Esophagus (tissue), 2 donors: ENCODE measurements at regions not wholly inside any gene's neighbourhood (a gene's known extent, or its start where the extent isn't known, plus 50 kb on each side); places are given as distances from the start of the nearest gene placed in this dataset.

Experiments used
- H3K27ac ChIP-seq, 2 donors: one replicate each; pipeline ENCODE4 v1.5.1; 2013; ENCODE audit warnings: low read depth in 2 of 2, mild to moderate bottlenecking in 2 of 2, inconsistent platforms in 1 of 2, low read length in 1 of 2, moderate library complexity in 1 of 2
- H3K27me3 ChIP-seq, 2 donors: one replicate each; pipeline ENCODE4 v1.6.1; 2013; ENCODE audit warnings: low read length in 2 of 2, control low read depth in 1 of 2, mild to moderate bottlenecking in 1 of 2; ENCODE audit not compliant: insufficient read depth in 2 of 2, control insufficient read depth in 1 of 2
- H3K36me3 ChIP-seq, 2 donors: one replicate each; pipeline ENCODE4 v1.6.1; 2013; ENCODE audit warnings: low read length in 1 of 2; ENCODE audit not compliant: control insufficient read depth in 2 of 2, insufficient read depth in 2 of 2
- H3K4me1 ChIP-seq, 2 donors: one replicate each; pipeline ENCODE4 v1.6.1; 2013; ENCODE audit warnings: low read length in 1 of 2; ENCODE audit not compliant: control insufficient read depth in 2 of 2, insufficient read depth in 2 of 2
- H3K4me3 ChIP-seq, 2 donors: one replicate each; pipeline ENCODE4 v1.5.1; 2013; ENCODE audit warnings: low read length in 2 of 2, mild to moderate bottlenecking in 2 of 2, low read depth in 1 of 2, moderate library complexity in 1 of 2
- H3K9me3 ChIP-seq, 2 donors: one replicate each; pipeline ENCODE4 v1.6.1; 2013; ENCODE audit warnings: mild to moderate bottlenecking in 2 of 2, low read depth in 1 of 2, low read length in 1 of 2, moderate library complexity in 1 of 2; ENCODE audit not compliant: control insufficient read depth in 2 of 2, insufficient read depth in 1 of 2
- WGBS, 2 donors: extraction: QIAGEN DNeasy Blood & Tissue Kit; methylation state at CpG; one replicate each; pipeline ENCODE4 v1.1.7; 2013; 5-methylcytosine and 5-hydroxymethylcytosine counted together
- donor health status: healthy with polysubstance abuse.
- donor health status: Bipolar disorder and iron deficiency.

DNA sequence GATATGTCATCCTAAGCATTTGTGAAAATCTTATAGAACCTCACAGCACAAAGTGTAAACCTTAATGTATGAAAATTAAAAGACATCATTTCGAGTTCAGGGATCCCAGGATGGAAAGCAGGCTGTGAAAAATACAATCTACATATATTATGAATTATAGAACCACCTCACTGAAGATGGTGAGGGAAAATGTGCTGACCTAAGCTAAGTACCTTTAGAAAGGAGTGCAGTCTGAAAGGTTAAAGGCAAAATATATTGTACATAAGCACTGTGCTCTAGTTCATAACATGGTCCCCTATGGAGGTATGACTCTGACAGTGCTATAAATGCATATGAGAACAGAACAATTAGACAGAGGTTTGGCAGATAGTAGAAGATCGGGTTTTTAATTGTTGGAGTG, 368.6 kb downstream of the TMA16 start:
- H3K27me3 ChIP-seq: no peaks in the 10 kb centered on the region
- H3K4me3 ChIP-seq: no peak overlapping the region
- 55 to 58% methylated on average over 2 of the region's 2 CpGs for WGBS, 2 donors
- no peak overlapping the region for H3K27ac ChIP-seq
- H3K36me3 ChIP-seq: no peaks in the 10 kb centered on the region
- H3K9me3 ChIP-seq: no peaks in the 10 kb centered on the region
- no peaks in the 10 kb centered on the region for H3K4me1 ChIP-seq

DNA sequence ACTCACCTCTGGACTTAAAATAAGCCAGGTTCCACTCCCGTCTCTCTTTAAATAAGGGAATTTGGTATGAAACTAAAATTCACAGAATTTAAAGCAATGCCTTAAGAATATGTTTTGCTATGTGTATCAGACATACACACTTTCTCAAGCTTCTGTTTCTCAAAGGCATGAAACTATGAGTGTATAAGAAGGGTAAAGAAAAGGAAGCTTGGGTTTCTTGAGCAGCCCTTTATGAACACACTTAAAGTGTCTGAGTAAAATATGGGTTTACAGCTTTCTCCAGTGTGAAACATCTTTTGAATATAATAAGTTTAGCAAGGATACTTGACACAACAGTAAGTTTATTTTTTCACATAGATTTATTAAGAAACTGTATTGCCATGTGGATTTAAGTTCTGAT, 370.5 kb downstream of the TMA16 start:
- no peaks in the 10 kb centered on the region for H3K27me3 ChIP-seq
- no peaks in the 10 kb centered on the region for H3K36me3 ChIP-seq
- H3K4me3 ChIP-seq: no peak overlapping the region
- no peak overlapping the region for H3K27ac ChIP-seq
- 69 to 81% methylated on average over 1 of the region's 1 CpG for WGBS, 2 donors
- no peaks in the 10 kb centered on the region for H3K4me1 ChIP-seq
- H3K9me3 ChIP-seq: no peaks in the 10 kb centered on the region

DNA sequence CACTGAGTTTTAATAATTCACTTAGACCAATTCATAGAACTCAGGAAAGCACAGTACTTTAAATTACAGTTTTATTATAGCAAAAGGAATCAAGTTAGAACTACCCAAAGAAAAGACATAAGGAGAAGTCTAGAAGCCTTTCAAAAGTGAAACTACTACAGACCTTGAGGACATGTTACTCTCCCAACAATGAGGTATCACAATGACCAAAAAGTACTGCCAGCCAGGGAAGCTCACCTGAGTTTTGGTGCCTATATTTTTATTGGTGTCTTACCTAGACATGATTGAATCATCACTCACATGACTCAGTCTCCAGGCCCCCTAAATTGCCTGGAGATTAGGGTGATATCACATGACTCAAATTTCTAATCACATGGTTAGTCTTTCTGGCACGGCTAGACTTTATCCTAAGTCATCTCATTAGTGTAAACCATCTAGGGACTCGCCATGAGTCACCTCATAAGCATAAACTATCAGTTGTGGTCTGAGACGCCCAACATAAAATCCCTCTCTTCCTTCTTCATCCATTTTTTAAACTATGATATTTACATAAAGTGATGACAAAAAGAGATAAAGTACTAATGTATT, 372.3 kb downstream of the TMA16 start:
- no peaks in the 10 kb centered on the region for H3K27me3 ChIP-seq
- no peak overlapping the region for H3K27ac ChIP-seq
- WGBS, 2 donors: 52 to 60% methylated on average over 3 of the region's 3 CpGs
- H3K36me3 ChIP-seq: no peaks in the 10 kb centered on the region
- H3K9me3 ChIP-seq: no peaks in the 10 kb centered on the region
- H3K4me1 ChIP-seq: no peaks in the 10 kb centered on the region
- H3K4me3 ChIP-seq: no peak overlapping the region

DNA sequence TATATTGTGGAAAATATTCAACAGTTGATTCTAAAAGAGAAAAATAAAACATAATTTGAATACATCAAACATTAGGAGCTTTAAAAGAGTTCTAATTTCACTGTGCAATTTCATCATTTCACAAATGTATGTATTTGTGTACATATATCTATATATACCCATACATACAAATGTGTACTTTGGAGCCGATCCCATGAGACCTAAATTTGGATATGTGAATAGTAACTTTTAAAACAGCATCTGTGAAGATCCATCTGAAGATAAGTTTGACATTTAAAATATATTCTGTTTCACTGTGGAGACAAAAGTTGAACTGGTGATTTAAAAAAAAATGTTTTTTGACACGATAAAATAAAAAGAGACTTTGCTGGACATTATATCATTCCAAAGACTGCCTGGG, 374.0 kb downstream of the TMA16 start:
- Histone ChIP-seq H3K4me1 (no peaks in the 10 kb centered on the region), H3K27ac (no peak overlapping the region), H3K27me3 (no peaks in the 10 kb centered on the region), H3K4me3 (no peak overlapping the region), H3K9me3 (no peaks in the 10 kb centered on the region), H3K36me3 (no peaks in the 10 kb centered on the region)
- 84 to 88% methylated on average over 2 of the region's 2 CpGs for WGBS, 2 donors

DNA sequence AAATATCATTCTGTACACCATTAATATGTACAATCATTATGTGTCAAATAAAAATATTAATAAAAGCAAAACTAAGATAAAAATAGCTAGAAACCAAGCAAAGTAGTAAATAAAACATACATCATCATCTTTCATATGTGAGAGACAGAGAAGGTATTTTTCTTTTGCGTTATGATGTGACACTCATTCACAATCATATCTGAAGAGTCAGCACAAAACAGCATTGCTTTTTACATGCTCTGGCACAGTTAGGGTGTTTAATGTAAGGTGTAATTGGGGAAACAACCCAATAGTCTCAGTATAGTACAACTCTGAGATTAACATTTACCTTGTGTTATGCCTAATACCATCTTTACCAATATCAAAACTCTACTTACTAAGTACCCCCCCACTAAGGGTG, 376.6 kb downstream of the TMA16 start:
- Histone ChIP-seq H3K9me3 (no peaks in the 10 kb centered on the region), H3K27me3 (no peaks in the 10 kb centered on the region), H3K4me3 (no peak overlapping the region), H3K4me1 (no peaks in the 10 kb centered on the region), H3K27ac (no peak overlapping the region), H3K36me3 (no peaks in the 10 kb centered on the region)
- 82 to 85% methylated on average over 1 of the region's 1 CpG for WGBS, 2 donors

DNA sequence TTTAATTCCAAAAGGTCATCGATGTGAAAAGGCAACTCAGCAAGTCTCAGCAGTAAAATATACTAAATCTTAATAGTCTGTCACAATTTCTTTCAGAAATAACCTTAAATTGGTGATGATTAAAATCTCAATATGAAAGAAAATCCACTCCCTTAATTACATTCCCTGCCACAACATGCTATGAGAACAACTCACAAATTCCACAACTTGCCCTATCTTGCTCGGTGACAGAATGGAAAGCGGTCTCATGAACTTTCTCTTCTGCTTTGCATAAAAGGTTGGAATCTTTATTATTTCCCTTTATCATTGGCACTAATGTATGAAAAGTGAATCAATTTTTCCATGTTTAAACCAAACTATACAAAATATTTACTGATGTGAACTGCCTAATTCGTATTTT, 380.8 kb downstream of the TMA16 start:
- Histone ChIP-seq H3K4me3 (no peak overlapping the region), H3K27ac (no peak overlapping the region), H3K9me3 (no peaks in the 10 kb centered on the region), H3K27me3 (no peaks in the 10 kb centered on the region), H3K36me3 (no peaks in the 10 kb centered on the region), H3K4me1 (no peaks in the 10 kb centered on the region)
- WGBS, 2 donors: 52 to 61% methylated on average over 4 of the region's 4 CpGs

DNA sequence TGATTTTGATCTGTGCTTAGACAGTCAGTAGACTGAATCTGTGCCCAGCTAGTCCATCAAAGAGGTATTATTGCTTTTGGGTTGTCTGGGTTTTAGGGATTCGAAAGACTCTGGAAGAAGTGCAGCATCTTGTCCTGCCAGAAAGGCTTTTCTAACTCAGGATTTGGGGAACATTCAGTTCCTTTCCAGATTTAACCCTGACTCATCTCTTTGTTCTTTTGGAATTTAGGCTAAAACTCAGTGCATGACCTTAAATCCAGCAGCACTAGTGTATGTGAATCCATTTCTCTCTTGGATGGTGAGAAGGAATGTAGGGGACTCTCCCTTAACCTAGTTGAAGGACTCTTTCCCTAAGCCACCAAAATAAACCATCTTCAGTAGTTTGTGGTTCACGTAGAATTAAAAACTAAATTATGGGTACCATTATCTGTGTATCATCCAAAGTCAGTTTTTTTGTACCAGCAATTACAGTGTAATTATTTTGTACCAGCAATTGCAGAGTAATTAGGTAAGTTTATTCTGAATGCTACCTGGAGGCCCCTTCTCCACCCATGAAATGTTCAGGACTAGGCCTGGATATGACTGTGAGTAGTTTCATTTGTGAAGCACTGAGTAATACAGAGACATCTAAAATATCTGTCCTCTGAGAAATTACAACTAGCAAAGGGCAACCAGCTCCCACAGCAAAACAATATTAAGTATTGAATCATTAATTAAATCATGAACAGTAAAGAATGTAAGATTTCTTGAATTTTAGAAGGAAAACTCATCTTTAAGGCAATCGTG, 384.0 kb downstream of the TMA16 start:
- Histone ChIP-seq H3K4me1 (no peaks in the 10 kb centered on the region), H3K4me3 (no peak overlapping the region), H3K9me3 (no peaks in the 10 kb centered on the region), H3K27me3 (no peaks in the 10 kb centered on the region), H3K36me3 (no peaks in the 10 kb centered on the region), H3K27ac (no peak overlapping the region)
- WGBS, 2 donors: 78 to 82% methylated on average over 3 of the region's 3 CpGs

DNA sequence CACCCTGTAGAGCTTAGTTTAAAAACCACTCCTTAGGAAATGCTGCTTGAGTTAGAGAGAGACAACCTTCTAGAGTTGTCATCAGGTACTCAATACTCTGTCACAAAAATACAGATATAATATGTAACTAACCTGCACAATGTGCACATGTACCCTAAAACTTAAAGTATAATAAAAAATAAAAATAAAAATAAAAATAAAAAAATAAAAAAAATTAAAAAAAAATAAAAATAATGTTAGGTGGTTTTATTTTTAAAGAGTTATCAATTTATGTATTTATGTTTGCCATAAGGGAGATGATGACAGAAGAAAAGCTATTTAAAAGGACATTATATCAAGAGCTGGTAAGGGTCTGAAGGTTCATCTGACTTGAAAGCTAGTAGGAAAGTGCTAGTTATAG, 397.9 kb downstream of the TMA16 start:
- H3K9me3 ChIP-seq: no peaks in the 10 kb centered on the region
- no peak overlapping the region for H3K27ac ChIP-seq
- H3K36me3 ChIP-seq: no peaks in the 10 kb centered on the region
- no peaks in the 10 kb centered on the region for H3K4me1 ChIP-seq
- H3K4me3 ChIP-seq: no peak overlapping the region
- H3K27me3 ChIP-seq: no peaks in the 10 kb centered on the region

DNA sequence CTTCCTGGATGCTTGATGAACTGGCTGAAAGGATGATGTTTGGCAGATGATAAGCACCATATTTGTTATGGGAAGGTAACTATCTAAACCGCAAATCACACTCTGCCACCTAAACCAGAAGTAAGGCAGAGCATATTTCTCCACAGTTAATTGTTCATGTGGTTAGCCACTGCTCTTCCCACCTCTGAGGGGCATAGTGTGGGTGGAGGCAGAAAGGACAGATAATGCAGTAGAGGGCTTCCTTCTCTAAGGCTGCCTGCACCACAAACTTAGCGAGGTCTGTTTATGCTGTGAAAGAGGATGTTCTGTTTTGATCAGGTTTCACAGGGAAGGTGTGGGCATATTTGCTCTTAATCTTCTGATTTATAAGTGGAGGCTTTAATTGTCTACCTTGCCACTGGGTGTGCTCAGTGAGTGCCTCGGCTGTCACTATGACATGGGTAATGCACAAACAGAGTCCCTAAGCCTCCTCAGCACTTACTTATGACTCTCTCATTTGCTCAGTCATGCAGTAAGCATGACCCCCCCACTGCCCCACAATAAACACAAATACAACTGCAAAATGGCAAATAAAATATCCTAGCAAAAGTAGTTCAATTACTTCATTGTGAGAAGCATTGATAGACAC, 401.0 kb downstream of the TMA16 start:
- no peak overlapping the region for H3K27ac ChIP-seq
- H3K36me3 ChIP-seq: no peaks in the 10 kb centered on the region
- H3K4me1 ChIP-seq: no peaks in the 10 kb centered on the region
- no peaks in the 10 kb centered on the region for H3K27me3 ChIP-seq
- no peaks in the 10 kb centered on the region for H3K9me3 ChIP-seq
- WGBS, 2 donors: 56 to 62% methylated on average over 3 of the region's 3 CpGs
- no peak overlapping the region for H3K4me3 ChIP-seq

DNA sequence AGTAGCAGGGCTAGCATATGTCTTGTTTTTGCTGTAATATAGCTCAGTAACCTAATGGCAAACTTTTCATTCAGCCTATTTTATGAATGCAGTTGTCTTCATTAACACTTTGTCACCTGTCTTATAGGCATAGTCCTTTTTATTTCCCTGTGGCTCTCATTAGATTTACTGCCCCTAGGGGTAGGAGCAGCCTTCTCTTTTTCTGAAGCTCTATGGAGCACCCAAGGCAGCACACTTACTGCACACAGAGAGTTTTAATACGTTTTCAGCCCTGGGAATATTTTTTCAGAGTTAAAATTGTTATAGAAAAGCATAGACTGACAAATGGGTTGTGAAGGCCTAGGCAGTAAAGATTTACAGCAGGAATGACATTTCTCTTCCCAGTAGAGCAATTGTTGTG, 406.8 kb downstream of the TMA16 start:
- Histone ChIP-seq H3K9me3 (no peaks in the 10 kb centered on the region), H3K4me1 (no peaks in the 10 kb centered on the region), H3K27me3 (no peaks in the 10 kb centered on the region), H3K4me3 (no peak overlapping the region), H3K27ac (no peak overlapping the region), H3K36me3 (no peaks in the 10 kb centered on the region)
- WGBS, 2 donors: 32 to 38% methylated on average over 1 of the region's 1 CpG
